GM19397 (cell line): ENCODE measurements at regions not wholly inside any gene's neighbourhood (a gene's known extent, or its start where the extent isn't known, plus 50 kb on each side); places are given as distances from the start of the nearest gene placed in this dataset.
A peak's percentile ranks its signal among the peaks of the same experiment; 100 is the strongest.
"Not testable (repeated sequence)": the region's sequence is repeated elsewhere in the genome, so short reads cannot be mapped to it uniquely, and the experiment has no call there.

ENCODE experiments used
- ATAC-seq: cut with Tn5 transposase; IDR thresholded peaks from one replicate; pipeline ENCODE4 v1.9.1; 2021; ENCODE audit warnings: mild to moderate bottlenecking, moderate library complexity; ENCODE audit not compliant: unreplicated experiment

DNA sequence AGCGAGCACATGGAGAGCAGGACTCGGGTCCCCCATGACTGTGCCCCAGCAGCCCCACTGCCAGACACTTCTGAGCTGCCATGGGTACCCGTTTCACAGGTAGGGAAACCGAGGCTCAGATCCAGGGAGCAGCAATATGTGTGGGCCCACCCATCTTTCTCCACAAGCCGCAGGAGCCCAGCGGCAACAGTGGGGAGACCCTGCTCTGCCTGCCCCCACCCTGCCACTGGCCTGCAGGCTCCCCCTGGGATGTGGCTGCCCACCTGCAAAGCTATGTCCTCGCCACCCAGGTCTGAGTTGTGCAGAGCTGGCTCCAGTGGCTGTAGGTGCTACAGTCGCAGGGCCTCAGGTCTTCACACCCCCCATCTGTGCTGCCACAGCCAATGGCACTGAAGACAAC is 50.6 kb upstream of the C1QTNF9B start:
- ATAC-seq, result no peak

DNA sequence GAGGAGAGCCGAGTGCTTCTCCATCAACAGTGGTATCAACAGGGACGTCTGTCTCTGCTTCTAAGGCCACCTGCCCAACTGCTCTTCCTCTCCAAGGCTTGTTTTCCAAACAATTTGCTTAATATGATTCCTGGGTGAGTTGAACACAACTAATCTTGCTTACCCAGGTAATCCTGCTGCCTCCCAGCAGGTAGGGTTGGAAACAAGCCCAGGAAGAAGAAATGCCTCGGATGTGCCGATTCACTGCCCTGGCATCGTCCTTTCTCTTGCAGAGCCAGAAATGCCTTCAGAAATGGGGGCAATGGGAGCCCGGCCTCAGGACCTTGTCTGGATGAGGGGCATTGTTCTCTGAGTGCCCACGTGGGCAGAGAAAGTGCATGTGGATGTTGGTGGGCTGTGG is 51.9 kb upstream of the C1QTNF9B start:
- ATAC-seq, result no peak

DNA sequence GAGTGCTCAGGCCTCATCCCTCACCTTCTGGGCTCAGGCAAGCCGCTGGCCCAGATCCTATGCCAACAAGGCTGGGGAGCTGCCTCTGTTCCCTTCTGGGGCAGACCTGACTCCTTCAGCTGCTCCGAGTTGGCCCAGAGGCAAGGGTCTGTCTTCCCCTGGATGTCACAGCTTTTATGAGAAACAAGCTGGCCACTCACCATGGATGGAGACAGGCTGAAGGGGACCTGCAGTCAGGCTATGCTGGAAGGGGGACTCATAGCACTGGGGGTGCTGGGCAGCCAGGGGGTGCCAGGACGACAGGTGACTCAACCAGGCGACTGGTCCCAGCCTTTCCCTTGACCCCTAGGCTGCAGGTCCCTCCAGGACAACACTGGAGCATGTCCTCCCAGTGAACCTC is 52.4 kb upstream of the C1QTNF9B start:
- no peak for ATAC-seq

DNA sequence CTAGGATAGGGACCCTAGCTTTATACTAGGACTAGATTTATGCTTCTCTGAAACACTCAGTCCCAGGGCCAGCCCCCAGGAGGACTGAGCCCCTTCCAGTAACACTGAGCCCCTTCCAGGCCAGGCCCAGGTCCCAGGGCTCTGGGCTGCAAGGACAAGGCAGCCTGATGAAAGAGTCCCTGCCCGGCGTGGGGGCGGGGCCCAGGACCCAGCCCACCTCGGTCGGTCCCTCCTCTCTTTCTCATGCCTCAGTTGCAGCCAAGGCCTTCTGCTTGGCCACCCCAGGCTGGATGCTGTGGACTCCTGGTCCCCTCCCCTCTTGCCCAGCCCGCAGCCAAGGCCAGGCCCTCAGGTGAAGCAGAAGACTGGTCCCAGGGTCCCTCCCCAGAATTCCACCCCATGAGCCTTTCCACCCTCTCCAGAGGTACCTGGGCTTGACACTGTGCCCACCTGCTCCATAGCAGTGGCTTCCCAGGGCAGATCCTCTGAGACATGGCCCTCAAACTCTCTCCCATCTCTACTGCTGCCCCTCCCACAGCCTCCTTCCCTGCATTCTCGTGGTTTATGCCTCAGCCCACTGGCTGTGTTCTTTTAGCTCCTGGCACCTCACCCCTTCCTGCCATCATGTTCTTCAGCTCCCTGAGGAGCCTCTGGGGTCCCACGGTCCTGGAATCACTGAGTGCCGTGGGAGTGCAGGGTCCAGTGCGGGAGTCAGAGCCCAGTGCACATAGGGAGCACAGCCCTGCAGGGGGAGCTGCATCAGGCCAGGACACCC is 53.6 kb upstream of the C1QTNF9B start:
- no peak for ATAC-seq

- ATAC-seq, result no peak
Observed at GRCh38 chr13:23952796-23953195, 55.5 kb upstream of the C1QTNF9B start.

DNA sequence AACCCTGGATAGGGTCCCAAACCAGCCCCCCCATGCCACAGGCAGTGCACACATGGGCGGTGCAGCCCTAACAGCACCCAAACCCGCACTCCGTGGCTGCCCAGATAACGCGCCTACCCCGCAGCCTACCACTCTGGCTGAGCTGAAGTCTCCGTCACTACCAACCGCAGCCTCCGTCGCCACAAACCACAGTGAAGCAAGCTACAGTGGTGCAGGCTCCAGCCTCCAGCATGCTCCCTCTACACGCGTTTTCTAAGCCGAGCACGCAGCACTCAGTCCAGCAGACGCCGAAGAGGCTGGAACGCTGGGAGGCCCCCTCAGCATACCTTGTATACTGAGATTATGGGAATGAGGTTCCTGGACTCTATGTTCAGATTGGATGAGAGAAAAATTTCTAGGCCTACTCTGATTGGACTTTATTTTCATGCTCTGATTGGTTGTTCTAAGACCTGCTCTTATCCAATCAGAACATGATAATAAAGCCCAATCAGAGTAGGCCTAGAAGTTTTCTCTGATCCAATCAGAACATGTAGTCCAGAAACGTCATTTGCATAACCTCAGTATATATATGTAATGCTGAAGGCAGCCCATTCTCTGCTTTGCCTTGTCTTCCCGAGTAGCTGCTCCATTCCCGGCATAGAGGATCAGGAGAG is 56.7 kb upstream of the C1QTNF9B start:
- ATAC-seq, result no peak

- no peak for ATAC-seq
Observed at GRCh38 chr13:23955064-23955463, 57.8 kb upstream of the C1QTNF9B start.

- ATAC-seq, result no peak
Observed at GRCh38 chr13:23956106-23956505, 58.8 kb upstream of the C1QTNF9B start.

DNA sequence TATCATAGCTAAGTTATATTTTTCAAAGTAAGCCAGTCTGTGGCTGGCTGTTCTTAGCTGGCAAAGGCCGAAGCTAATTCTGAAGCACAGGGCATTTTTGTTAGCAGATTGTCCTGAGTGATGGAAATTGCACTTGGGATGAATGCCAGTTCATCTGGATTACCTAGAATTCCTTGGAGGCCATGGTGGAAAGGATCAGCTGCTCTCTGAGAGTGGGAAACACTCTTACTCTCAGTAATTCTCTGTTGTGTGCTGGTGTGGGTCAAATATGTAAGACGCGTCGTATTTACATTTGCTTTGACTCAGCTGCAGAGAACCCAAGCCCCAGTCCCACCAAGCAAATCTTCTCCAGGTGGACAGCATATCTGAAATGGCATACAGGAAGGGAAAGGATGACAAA is 60.7 kb upstream of the C1QTNF9B start:
- ATAC-seq, result no peak

DNA sequence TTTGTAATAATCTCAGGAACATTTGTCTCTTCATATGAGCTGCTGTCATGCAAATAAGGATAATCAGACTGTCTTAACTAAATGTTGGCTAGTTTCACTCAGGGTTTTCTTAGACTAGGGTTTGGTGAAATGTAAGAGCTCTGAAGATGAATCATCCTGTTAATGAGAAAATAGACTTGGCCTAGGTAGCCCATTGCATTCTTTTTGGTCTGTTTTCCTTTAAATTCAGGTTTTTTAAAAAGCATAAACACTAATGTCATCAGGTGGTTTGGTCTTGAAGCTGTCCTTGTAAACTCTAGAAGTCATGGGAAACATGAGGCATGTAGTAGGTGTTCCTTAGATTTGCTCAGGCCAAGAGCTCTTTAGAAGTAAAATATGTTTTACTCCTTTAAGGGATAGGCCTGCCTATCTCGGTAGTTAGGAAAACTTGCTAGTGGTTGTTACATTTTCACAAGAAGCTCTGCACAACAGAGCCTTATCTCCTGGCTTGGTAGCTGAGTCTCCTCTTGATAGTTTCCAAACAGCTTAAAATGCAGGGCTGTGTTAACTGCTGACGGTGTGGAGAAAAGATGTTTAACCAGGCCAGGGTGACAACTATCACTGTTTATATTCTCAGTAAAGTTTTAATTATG is 62.0 kb upstream of the C1QTNF9B start:
- ATAC-seq, result no peak

DNA sequence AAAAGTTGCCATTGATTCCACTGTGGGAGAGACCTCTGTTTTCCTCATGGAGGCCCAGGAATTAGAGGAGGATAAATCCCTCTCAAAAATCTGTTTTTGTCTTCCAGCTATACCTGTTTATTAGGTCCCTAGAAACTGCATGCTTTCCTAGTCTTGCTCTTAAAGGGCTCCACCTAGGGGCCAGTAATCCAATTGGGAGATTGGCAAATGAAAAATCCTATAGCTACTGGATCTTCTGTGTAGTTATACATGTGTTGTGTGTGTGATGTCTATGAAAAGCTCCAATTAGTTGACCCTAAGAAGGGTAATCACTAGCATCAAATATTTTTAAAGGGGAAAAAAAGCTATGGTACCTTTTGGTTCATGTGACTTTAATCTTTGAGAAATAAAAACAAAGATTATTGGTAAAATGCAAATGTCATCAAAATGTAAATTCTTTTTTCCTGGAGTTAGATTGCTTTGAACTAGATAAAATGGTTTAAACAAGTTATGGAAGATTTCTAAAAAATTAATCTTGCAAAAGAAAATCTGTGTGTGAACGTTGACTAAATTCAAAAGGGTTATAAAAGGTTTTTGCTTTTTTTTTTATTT is 63.4 kb upstream of the C1QTNF9B start:
- no peak for ATAC-seq

DNA sequence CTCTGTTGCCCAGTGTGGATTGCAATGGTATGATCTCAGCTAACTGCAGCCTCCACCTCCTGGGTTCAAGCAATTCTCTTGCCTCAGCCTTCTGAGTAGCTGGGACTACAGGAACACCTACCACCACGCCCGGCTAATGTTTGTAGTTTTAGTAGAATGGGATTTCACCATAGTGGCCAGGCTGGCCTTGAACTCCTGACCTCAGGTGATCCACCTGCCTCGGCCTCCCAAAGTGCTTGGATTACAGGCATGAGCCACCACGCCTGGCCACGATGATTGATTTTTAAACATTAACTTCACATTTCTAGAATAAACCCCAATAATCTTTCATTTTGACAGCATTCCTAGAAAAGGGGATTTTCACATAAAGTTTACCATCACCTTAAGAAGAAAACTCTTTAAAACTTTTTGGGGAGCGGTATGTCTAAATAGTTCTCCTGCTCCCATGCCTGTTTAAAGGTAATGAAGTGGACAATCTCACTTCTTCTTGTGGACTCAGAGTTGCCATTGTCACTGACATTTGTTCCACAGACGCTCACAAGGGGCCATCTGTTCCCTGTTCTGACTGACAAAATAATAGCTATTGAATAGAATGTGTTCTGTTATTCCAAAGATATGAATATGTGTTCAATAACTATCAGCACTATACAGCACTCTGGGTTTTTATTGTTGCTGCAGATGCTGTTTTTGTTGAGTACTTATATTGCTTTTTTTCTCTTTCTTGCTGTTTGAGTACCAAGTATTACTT is 66.1 kb upstream of the C1QTNF9B start:
- no peak for ATAC-seq

- no peak for ATAC-seq
Observed at GRCh38 chr13:23963947-23964346, 66.6 kb upstream of the C1QTNF9B start.

GRCh38 chr13:23965346-23965745 is 68.0 kb upstream of the C1QTNF9B start:
- no peak for ATAC-seq

- no peak for ATAC-seq
Observed at GRCh38 chr13:23966221-23966690, 69.0 kb upstream of the C1QTNF9B start.

DNA sequence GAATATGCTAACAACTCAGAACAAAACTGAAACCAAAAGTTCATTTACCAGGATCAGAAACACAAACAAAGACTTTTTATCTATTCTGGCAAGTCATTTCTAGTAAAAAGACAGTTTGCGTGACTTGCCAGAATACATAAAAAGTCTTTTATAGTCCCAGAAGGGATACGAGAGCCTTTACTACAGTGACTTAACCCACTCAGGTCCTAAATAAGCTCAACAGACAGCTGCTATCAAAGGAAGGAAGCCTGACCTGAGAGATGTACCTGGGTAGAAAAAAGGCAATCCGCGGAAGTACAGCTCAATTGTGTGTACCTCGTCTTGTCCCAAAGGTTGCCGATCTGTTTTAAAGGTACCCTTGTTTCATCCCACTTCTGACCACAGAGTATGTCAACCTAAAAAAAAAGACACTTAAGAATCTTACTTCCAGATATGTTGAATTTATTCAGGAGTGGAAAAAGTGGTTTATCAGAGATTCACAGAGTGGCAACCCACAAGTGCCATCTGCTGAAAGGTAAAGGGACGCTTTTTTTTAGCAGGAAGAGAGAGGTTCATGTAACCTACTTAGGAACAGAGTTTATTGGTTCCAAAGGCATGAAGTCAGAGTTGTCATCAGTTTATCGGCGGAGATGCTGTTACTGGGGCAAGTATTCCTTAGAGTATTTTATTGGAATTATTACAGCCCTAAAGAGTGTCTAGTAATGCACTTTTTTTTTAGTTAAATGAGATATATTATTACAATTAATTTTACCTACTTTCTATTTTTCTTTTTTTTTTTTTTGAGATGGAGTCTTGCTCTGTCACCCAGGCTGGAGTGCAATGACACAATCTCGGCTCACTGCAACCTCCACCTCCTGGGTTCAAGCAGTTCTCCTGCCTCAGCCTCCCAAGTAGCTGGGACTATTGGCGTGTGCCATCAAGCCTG is 69.7 kb upstream of the C1QTNF9B start:
- no peak for ATAC-seq

- ATAC-seq, result not testable (repeated sequence)
Observed at GRCh38 chr13:23967792-23968191, 70.5 kb upstream of the C1QTNF9B start.

DNA sequence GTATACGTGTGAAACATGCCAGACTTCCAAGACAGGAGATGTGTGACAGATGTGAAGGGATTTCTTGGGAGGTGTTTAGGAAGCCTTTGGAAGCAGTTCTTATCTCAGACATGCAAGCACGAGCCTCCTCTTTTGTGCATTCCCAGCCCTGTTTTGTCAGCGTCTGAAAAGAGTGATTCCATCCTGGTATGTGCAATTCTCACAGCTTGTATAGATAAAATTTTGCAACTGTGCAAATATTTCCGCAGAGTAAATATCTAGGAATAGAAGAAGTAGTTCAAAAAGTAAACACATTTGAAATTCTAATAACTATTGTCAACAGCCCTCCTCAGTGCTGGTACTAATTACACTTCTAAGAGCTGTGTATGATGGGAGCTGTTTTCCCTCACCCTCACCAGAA is 72.3 kb upstream of the C1QTNF9B start:
- ATAC-seq, result no peak

DNA sequence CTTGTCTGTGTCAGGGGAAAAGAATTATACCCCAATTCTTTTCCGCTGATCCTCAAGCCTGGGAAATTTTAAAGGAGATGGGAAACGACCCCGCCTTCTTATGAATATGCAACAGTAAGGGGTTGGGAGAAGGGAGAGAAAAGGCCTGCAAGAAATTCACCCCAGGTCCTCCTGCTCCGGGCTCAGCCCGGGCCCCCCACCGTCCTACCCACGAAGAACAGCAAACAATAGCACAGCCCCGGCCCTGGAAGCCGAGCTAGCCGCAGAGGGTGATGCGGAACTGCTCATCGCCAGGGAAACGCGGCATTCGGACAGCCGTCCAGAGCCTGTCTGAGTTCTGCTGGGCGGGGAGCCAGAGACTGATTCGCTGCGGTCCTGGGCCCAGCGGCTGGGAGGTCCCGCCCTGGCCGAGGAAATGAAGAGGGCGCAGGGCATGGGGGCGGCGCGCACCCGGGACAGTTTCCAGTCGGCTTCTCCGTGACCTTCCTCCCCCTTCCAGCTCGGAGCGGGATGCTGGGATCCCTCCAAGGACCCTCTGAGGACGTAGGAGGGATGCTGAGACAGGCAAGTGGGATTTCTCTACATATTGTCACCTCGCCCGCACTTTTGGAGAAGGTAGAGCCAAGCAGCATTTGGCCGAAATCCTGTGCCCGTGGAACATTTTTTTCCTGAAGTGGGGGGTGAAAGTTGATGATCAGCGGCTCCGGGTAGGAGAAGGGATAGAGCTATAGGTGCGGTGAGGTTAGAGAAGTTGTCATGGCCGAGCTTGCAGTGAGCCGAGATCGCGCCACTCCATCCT is 82.3 kb upstream of the C1QTNF9B start:
- peak; percentile 64 for ATAC-seq
